Thyroid gland (tissue), 4 donors: ENCODE measurements at regions not wholly inside any gene's neighbourhood (a gene's known extent, or its start where the extent isn't known, plus 50 kb on each side); places are given as distances from the start of the nearest gene placed in this dataset.

Experiments used
- DNase-seq, 2 donors: peaks; one replicate each; pipeline ENCODE4 v3.0.0-alpha.2; 2019
- H3K27ac ChIP-seq, 3 donors: fragments of 200-600 bp; sonication (generic); 1 replicate in 2 of 3; 2 replicates in 1 of 3; pipeline ENCODE4 v1.5.1; 2016 to 2019; ENCODE audit warnings: mild to moderate bottlenecking in 1 of 3, moderate library complexity in 1 of 3
- H3K27me3 ChIP-seq: fragments of 200-600 bp; sonication (generic); one replicate; pipeline ENCODE4 v1.5.1; 2019
- H3K36me3 ChIP-seq, 2 donors: fragments of 200-600 bp; sonication (generic); one replicate each; pipeline ENCODE4 v1.5.1; 2016 to 2019
- H3K4me1 ChIP-seq, 2 donors: fragments of 200-600 bp; sonication (generic); one replicate each; pipeline ENCODE4 v1.5.1; 2017 to 2019
- H3K4me3 ChIP-seq, 3 donors: fragments of 200-600 bp; sonication (generic); replicated peaks in 1 of 3; 1 replicate in 2 of 3; 2 replicates in 1 of 3; pipeline ENCODE4 v1.5.1; 2016; ENCODE audit warnings: mild to moderate bottlenecking in 1 of 3
- H3K9me3 ChIP-seq: fragments of 200-600 bp; sonication (generic); one replicate; pipeline ENCODE4 v1.5.1; 2017
- POLR2A ChIP-seq, 2 donors: fragments of 450-650 bp; IDR thresholded peaks; one replicate each; pipeline ENCODE4 v1.6.1; 2017; ENCODE audit warnings: antibody characterized with exemption in 2 of 2, mild to moderate bottlenecking in 2 of 2, moderate library complexity in 1 of 2
- WGBS, 2 donors: methylation state at CpG; one replicate each; pipeline ENCODE4 v1.1.5; 2017; 5-methylcytosine and 5-hydroxymethylcytosine counted together
- intact Hi-C: fragments of 100-400 bp; cut with DNase I; formaldehyde crosslinking; loops from one replicate; pipeline ENCODE4 v1.15.1; 2023
- TF ChIP-seq, protein P1 (sequence below), 6 experiments: fragments of 200-600 bp in 3 of 6; fragments of 450-650 bp in 3 of 6; sonication (generic) in 3 of 6; IDR thresholded peaks; one replicate each; pipeline ENCODE4 v1.5.1; 2016 to 2019; ENCODE audit warnings: antibody characterized with exemption in 6 of 6, mild to moderate bottlenecking in 2 of 6, inconsistent platforms in 1 of 6, moderate library complexity in 1 of 6

GRCh38 chr1:239960366-239960765 lies 131.3 kb upstream of the FMN2 start:
- TF ChIP-seq POLR2A (IDR thresholded peaks at IDR 0.05): no peak
- TF ChIP-seq, protein P1, sequence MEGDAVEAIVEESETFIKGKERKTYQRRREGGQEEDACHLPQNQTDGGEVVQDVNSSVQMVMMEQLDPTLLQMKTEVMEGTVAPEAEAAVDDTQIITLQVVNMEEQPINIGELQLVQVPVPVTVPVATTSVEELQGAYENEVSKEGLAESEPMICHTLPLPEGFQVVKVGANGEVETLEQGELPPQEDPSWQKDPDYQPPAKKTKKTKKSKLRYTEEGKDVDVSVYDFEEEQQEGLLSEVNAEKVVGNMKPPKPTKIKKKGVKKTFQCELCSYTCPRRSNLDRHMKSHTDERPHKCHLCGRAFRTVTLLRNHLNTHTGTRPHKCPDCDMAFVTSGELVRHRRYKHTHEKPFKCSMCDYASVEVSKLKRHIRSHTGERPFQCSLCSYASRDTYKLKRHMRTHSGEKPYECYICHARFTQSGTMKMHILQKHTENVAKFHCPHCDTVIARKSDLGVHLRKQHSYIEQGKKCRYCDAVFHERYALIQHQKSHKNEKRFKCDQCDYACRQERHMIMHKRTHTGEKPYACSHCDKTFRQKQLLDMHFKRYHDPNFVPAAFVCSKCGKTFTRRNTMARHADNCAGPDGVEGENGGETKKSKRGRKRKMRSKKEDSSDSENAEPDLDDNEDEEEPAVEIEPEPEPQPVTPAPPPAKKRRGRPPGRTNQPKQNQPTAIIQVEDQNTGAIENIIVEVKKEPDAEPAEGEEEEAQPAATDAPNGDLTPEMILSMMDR (IDR thresholded peaks at IDR 0.05): no peak
- no peaks in the 10 kb centered on the region for H3K9me3 ChIP-seq
- intact Hi-C loops: no loop called here
- H3K36me3 ChIP-seq: no peaks in the 10 kb centered on the region
- 76 to 79% methylated on average over 2 of the region's 2 CpGs for WGBS, 2 donors
- no peak overlapping the region for H3K4me3 ChIP-seq
- no peak for DNase-seq
- no peak overlapping the region for H3K27ac ChIP-seq
- H3K27me3 ChIP-seq: no peaks in the 10 kb centered on the region
- H3K4me1 ChIP-seq: no peaks in the 10 kb centered on the region

- no peak for DNase-seq
- TF ChIP-seq, protein P1 (IDR thresholded peaks at IDR 0.05): no peak
- Histone ChIP-seq H3K27ac (no peak overlapping the region), H3K36me3 (no peaks in the 10 kb centered on the region), H3K4me1 (no peaks in the 10 kb centered on the region), H3K27me3 (no peaks in the 10 kb centered on the region), H3K9me3 (no peaks in the 10 kb centered on the region), H3K4me3 (no peak overlapping the region)
- WGBS, 2 donors: 65 to 82% methylated on average over 6 of the region's 6 CpGs
- intact Hi-C loops: no loop called here
Measured at GRCh38 chr1:239963856-239964255, 127.8 kb upstream of the FMN2 start.

DNA sequence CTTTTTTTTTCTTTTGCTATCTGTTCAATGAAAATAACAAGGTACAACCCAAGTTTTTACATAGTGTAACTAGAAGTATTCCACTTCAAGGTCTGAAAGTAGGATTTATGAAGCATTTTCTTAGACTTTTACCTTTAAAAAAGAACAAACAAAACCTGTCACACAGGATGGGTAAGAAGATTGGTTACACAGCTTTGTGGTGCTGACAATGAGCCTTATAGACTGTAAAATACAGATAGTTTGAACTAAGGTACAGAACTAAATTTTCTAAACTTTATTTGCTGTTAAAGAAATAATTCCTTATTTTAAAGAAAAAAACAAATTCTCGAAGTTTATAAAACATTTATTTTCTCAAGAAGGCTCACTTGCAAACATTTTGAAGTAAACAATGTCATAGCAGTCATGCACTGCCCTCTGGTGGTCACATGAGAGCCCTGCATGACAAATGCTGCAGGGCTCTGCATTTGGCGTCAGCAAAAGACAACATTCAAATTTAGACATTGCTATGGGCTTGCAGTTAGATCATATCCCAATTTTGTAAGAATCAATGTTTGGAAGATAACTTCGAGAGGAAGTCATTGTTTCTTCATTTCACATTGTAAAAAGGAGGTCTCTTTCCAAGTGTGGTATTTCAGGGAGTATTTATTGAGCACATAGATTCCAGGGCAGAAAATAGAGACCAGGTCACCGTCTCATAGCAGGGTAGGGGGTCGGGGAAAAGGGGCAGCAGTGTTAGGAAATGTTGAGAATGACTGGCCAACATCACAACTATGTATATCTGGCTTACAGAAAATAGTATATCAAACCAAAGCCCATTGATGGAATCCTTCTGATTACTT lies 115.3 kb upstream of the FMN2 start:
- H3K4me1 ChIP-seq: no peaks in the 10 kb centered on the region
- intact Hi-C loops: no loop called here
- 31 to 36% methylated on average over 5 of the region's 5 CpGs for WGBS, 2 donors
- H3K4me3 ChIP-seq: no peak overlapping the region
- H3K9me3 ChIP-seq: no peaks in the 10 kb centered on the region
- no peak overlapping the region for H3K27ac ChIP-seq
- no peak for TF ChIP-seq POLR2A (IDR thresholded peaks at IDR 0.05)
- TF ChIP-seq, protein P1 (IDR thresholded peaks at IDR 0.05): peak; percentile 37 to 93 (median 70)
- no peaks in the 10 kb centered on the region for H3K36me3 ChIP-seq
- peak; percentile 22 to 34 for DNase-seq
- H3K27me3 ChIP-seq: no peaks in the 10 kb centered on the region

DNA sequence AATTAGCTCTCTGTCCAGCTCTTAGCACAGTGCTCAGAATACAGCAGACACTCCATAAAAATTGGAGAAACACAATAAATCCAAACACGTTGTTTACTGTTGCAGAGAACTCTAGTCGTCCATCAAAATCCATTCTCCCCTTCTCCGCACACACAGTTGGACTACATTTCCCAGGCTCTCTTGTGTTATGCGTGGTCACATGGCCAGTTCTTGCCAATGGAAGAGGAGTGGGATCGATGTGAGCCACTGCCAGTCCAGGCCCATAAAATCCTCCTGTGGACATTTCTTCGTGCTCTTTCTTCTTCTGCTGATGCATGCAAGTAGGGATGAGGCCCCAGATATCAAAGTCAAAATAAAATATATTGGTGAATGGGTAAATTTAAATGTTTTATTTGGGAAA lies 114.3 kb upstream of the FMN2 start:
- Histone ChIP-seq H3K9me3 (no peaks in the 10 kb centered on the region), H3K4me1 (no peaks in the 10 kb centered on the region), H3K4me3 (no peak overlapping the region), H3K27ac (no peak overlapping the region), H3K27me3 (no peaks in the 10 kb centered on the region), H3K36me3 (no peaks in the 10 kb centered on the region)
- DNase-seq: no peak
- 84 to 87% methylated on average over 6 of the region's 6 CpGs for WGBS, 2 donors
- intact Hi-C loops: no loop called here
- TF ChIP-seq, protein P1 (IDR thresholded peaks at IDR 0.05): no peak
- no peak for TF ChIP-seq POLR2A (IDR thresholded peaks at IDR 0.05)

DNA sequence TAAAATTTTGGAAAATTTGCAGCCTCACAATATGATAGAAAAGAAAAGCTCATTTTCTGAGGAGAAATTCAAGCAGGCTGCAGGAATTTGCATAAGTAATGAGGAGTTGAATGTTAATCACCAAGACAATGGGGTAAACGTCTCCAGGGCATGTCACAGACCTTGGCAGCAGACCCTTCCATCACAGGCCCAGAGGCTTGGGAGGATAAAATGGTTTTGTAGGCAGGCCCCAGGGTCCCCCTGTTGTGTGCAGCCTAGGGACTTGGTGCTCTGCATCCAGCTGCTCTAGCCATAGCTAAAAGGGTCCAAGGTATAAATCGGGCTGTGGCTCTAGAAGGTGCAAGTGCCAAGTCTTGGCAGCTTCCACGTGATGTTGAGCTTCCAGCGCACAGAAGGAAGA lies 112.2 kb upstream of the FMN2 start:
- TF ChIP-seq, protein P1 (IDR thresholded peaks at IDR 0.05): no peak
- no peak for TF ChIP-seq POLR2A (IDR thresholded peaks at IDR 0.05)
- 76% methylated on average over 4 of the region's 4 CpGs for WGBS, 2 donors
- no peaks in the 10 kb centered on the region for H3K9me3 ChIP-seq
- no peaks in the 10 kb centered on the region for H3K4me1 ChIP-seq
- H3K36me3 ChIP-seq: no peaks in the 10 kb centered on the region
- DNase-seq: no peak
- no peak overlapping the region for H3K27ac ChIP-seq
- no peak overlapping the region for H3K4me3 ChIP-seq
- H3K27me3 ChIP-seq: no peaks in the 10 kb centered on the region
- intact Hi-C loops: no loop called here
